Stimulated activated naive CD4-positive, alpha-beta T cell (primary cell): ENCODE measurements at regions not wholly inside any gene's neighbourhood (a gene's known extent, or its start where the extent isn't known, plus 50 kb on each side); places are given as distances from the start of the nearest gene placed in this dataset.
"Not testable (repeated sequence)": the region's sequence is repeated elsewhere in the genome, so short reads cannot be mapped to it uniquely, and the experiment has no call there.

Experiments used
- DNase-seq, 6 experiments: peaks; one replicate each; lab custom pipeline; 2025; lab: John Stamatoyannopoulos, UW

DNA sequence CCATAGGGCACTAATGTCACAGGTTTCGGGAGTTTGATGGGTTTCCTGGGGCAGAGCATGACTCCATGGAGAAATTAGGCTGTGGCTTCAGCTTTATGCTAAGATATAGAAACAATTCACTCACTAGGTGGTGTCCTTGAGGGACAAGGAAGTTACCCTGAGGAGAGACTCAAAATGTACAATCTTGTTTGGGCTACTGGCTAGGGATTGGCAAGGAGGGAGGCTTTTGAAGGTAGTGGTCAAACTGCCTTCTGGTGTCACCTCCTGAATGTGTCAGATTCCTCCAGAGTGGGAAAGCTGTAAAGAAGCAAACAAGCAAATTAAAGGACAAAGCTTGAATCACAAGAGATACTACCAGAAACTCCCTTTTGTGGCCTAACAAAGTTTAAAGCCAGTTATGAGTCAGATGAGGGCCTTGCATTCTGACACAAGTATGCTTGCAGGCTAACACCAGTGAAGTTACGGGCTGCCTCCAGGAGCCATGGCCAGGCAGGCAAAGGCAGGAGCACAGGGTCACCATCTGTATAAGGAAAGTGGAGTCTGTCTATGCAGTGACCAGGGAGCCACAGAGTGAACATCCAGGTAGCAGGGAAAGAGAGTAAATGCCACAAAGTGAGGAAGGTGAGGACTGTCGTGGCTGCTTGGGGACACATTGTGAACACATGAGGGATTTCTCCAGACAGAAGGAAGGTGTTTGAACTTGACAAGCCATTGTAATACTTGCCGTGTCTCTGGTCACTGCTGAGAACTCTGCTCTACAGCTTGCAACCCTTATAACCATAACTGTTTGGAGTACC lies 107.7 kb upstream of the DTNBP1 start:
- no peak for DNase-seq

DNA sequence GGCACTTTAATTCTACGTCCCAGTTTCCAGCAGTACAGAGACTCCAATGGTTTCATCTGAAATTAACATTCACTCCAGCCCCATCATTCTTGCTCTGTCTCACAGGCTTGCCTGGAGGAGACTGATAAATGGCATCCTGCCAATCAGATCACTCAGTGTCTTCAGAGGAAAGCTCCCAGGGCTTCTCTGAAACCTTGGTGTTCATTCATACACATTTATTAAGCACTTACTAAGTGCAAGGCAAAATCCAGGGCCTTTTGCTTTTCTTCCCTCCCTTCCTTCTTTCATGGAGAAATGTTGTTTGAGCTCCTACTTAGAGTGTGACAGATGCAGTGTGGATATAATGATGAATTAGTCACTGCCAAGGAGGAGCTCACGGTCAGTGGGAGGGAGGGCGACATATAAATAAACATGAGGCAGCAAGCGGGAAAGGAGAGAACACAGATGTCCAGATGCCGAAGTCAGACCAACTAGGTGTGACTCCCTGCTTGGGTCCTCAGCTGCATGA lies 106.7 kb upstream of the DTNBP1 start:
- DNase-seq: no peak

DNA sequence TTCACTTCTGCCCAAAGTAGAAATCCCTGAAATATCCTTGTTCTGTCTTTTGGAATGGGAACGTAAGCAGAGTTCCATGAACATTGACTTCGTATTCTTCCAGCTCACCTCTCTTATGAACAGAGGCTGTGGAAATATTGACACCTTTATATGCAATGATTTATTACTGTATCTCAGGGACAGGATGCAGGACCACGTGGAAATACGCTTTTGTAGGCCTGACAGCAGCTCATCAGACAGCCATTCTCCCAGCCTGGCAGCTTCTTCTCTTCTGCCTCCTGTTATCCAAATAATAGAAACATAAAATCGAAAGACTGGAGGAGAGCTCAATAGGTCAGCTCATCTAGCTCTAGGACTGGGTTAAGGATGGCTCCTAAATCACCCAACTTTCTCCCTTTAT lies 106.2 kb upstream of the DTNBP1 start:
- no peak for DNase-seq

DNA sequence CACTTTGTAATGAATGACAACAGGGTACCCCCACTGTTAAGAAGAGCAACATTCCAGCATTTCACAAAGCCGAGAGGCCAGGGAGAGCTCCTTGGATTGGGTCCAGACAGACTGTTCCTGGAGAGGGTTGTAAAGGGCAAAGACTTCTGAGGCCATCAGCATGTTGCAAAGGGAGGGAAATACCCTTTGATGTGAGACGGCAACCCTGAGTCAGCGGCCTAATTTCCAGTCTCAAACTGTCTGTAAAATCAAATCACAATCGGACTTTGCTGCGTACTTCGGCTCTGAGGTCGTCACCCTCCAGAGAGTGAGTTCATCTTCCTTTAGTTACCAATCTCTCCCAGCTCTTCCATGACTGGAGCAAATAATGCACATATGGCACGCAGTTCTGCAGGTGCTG lies 101.0 kb upstream of the DTNBP1 start:
- no peak for DNase-seq

DNA sequence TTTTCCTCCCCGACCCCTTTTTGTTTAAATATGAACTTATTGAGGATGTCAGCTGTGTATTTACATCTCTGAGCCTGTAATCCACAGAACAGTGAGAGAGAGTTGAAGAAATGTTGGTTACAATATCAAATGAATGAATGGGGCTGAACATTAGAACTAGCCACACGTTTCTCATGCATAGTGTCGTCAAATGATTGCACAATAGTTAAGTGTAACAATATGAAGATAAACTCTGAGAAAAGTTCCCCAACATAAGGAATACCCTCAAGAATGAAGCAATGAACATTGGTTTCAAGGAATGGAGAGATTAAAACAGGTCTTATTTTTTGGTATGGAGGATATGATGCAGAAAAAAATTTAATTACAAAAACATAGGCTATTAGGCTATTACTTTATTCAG lies 100.5 kb upstream of the DTNBP1 start:
- DNase-seq: no peak

DNA sequence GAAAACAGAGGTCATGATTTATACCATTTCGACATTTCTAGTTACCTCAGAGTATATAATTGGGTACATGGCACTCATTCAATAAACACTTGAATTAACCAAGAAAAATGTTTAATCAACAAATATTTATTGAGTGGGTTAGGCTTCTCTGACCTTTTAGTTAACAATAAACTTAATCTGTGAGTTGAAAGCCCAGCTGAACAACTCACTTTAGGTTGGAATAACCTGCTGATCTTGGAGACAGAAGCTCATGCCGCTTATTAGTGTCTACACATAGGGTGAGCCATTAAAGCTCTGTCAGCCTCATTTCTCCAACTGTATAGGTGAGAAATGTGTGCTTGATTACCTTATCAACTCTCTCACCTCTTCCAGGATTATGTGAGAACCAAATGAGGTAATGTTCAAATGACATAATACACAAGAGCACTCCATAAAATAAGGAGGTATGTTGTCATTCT lies 98.2 kb upstream of the DTNBP1 start:
- DNase-seq: no peak

DNA sequence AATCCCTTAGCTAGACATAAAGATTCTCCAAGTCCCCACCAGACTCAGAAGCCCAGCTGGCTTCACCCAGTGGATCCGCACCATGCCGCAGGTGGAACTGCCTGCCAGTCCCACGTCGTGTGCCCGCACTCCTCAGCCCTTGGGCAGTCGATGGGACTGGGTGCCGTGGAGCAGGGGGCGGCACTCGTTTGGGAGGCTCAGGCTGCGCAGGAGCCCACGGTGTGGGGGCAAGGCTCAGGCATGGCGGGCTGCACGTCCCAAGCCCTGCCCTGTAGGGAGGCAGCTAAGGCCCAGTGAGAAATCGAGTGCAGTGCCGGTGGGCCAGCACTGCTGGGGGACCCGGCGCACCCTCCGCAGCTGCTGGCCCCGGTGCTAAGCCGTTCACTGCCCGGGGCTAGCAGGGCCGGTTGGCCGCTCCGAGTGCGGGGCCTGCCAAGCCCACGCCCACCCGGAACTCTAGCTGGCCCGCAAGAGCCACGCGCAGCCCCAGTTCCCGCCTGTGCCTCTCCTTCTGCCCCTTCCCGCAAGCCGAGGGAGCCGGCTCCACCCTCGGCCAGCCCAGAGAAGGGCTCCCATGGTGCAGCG lies 95.9 kb upstream of the DTNBP1 start:
- no peak for DNase-seq

DNA sequence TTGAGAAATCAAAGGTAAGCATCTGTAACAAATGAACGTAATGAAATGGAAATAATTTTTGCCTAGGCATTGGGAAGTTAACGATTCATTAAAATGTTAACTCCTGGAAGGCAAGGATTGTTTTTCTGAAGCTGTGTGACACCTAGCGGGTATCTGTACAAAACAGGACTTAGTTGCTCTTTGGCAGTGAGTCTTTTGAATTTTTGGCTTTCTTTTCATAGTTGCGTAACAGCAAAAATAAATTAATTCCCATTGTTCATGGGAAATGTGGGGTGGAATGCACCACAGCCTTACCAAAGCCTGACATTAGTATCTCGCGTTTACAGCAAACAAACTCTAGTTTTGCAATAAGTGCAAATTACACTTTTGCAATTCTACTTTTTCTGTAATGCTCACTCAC lies 92.7 kb upstream of the DTNBP1 start:
- no peak for DNase-seq

DNA sequence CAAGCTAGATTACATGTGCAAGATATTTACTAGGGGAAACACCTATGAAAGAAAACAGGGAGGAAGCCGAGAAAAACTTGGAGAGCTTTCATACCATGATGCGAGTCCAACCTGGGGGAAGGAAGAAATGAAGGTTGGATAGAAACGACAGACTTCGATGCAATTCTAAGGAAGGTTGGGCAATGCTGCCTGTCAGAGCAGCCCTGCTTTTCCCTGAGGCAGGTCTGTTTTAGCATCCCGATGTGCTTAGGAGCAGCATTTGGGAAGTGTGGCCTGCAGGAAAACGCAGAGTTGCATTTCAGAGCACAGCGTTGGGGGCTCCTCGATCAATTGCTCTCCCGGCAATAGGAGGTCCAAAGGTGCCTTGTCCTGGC lies 91.9 kb upstream of the DTNBP1 start:
- DNase-seq: no peak

DNA sequence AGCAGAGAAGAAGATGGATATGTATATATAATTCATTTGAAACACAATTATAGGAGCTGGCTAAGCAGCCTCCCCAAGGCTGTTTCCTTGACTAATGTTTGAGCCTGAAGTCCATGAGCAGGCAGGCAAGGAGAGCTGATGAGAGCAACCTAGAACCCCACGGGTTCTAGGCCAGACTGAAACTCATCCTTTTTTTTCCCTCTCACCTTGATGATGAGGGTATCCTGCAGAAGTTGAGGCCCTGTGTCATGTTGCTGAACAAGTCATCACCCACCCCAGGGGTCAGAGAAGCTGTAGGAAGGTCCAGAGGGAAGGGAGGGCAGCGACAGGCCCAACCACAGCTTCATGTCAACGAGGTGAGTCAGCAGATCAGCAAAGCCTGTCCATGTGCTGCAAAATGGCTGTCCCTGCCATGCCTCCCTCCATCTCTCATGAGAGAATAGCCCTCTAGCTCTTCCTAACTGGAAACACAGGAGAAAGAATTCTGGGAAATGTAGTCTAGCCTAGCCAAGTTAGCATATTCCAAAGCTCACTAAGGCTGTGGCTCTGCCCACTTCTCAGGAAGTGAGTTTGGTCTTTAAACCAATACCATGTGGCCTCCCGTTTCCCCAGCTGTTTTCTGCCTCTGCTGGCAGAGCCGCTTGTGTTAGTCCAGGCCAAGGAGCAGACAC lies 91.3 kb upstream of the DTNBP1 start:
- no peak for DNase-seq

DNA sequence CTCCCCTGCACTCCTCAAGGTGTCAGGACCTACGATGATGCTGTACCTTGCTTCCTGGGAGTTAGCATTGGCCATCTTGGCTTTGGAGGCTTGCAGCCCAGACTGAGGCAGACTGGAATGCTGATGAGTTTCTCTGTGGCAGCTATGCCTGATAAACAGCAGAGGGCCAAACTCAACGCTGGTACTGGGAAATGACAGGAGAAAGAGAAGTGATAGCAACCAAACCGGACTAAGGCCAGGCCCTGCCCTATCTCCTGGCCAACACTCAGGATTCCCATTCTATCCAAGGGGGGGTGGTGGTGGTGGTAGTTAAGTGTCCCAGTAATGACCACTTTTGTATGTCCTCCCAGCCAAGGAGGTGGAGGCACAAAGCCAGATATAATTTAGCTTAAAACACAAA lies 90.0 kb upstream of the DTNBP1 start:
- no peak for DNase-seq

DNA sequence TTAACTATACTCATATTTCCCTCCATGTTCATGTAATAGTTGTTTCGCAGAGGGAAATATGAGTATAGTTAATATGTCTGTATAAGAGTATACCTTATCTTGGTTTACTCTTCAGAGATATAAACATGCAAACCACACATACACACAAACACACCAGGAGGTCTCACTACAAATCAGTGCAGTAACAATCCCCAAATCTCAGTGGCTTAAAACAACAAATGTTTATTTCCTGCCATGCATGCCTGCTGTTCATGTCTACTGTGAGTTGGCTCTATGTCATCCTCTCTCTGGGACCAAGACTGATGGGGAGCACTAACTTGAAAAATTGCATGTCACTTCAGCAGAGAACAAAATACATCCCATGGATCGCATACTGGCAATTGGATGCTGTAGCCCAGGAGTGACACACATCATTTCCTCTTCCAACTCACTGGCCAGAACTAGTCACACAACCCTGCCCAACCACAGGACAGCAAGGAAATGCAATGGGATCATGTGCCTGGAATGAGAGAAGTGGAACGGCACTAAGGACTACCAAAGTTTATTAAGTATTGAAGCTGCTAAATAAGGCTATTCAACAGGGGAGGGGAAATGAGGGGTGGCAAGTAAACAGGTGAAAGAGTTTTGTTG lies 89.0 kb upstream of the DTNBP1 start:
- no peak for DNase-seq

DNA sequence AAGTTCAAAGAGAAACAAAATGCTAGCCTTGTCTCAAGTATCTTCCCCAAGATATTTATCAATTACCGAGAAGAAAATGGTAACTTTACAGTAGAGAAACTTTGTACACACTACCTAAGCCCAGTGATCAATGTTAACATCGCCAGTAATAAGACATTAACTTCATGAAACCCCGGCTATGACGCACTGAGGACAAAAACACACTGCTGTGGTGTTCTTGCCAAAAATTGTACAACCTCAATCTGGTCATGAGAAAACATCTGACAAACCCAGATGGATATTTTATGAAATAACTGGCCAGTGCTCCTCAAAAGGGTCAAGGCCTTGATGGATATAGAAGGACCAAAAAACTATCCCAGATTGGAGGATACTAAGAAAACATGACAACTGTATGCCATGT lies 85.5 kb upstream of the DTNBP1 start:
- DNase-seq: no peak

DNA sequence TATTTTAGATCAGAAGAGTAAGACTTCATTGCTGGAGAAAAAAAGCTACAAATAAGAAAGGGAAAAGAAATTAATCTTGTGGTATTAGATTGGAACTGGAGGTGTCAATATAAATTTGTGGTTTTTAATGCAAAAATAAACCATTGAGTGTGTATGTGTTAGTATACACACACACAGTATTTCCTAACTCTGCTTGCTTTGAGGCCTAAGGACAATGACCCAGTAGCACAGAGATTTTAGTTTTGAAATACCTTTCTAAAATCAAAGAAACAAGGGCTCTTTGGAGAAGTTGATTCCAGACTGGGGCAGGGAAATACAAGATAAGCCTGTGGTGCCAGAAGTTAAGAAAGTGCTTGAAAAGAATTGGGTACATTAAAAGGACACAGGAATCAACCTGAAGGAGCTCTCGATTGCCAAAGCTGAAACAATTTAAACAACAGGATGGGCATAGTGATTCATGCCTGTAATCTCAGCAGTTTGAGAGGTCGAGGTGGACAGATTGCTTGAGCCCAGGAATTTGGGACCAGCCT lies 84.6 kb upstream of the DTNBP1 start:
- no peak for DNase-seq

DNA sequence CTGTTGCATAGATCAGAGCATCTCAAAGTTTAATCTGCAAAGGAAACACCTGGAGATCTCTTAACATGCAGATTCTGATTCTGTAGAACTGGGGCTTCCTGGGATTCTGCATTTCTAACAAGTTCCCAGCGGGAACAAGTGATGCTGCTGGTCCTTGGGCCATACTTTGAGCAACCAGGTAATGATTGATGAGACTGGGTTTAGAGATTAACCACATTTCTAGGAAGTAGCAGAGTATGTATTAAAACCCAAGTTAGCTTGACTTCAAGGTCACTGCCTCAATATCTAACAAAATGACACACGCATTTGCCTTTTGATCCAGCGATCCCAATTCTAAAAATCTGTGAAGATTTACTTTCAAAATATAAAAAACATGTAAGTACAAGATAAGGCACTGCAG lies 83.0 kb upstream of the DTNBP1 start:
- no peak for DNase-seq

DNA sequence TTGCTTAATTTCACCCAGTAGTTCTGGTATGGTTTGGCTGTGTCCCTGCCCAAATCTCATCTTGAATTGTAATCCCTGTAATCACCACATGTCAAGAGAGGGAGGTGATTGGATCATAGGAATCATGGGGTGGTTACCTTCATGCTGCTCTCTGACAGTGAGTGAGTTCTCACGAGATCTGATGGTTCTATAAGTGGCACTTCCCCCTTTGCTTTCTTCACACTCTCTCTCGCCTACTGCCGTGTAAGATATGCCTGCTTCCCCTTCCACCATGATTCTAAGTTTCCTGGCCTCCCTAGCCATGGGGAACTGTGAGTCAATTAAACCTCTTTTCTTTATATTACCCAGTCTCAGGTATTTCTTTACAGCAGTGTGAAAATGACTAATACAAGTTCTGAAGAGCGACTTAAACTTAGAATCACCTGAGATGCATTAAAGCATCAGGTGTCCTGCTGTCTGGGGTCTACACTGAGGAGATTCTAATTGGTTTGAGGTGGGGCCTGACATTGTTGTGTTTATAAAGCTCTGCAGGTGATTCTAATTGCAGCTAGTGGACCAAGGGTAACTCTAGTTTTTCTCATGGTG lies 82.1 kb upstream of the DTNBP1 start:
- DNase-seq: no peak

DNA sequence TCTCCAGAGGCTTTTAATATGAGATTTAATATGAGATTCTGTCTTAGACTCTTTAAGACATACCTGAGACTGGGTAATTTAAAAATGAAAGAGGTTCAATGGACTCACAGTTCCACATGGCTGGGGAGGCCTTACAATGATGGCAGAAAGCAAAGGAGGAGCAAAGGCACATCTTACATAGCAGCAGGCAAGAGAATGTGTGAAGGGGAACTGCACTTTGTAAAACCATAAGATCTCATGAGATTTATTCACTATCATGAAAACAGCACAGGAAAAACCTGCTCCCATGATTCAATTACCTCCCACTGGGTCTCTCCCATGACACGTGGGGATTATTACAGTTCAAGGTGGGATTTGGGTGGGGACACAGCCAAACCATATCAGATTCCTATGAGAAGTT lies 79.2 kb upstream of the DTNBP1 start:
- not testable (repeated sequence) for DNase-seq

DNA sequence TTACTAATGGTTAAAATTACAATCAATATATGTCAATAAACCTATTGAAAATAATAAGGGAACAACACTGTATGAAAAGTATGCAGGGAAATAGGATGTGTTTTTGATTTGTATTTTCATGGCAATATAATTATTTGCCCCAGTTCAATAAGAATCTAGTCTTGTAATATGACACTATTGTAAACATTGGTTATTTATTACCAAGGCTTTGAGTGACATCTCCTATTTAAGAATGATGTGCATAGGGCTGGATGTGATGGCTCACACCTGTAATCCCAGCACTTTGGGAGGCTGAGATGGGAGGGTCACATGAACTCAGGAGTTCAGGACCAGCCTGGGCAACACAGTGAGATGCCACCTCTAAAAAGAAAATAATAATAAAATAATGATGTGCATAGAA lies 78.6 kb upstream of the DTNBP1 start:
- DNase-seq: no peak

DNA sequence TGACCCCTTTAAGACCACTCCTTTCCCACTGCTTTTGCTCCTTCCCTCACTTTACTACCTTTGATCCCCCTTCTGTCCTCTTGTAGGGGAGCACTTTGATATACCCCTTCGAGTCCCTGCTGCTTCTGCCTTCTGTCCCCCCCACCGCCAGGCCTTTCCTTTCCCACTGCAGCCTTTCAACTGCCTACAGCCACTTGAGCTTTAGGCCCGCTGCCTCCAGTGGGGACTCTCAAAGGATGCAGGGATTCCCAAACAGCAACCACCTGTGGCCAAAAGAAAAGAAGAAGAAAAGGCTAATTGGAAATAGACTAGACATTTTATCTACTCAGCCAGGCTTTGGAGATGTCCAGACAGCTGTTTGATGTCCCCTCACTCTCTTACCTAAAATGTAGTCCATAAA lies 77.0 kb upstream of the DTNBP1 start:
- DNase-seq: no peak

DNA sequence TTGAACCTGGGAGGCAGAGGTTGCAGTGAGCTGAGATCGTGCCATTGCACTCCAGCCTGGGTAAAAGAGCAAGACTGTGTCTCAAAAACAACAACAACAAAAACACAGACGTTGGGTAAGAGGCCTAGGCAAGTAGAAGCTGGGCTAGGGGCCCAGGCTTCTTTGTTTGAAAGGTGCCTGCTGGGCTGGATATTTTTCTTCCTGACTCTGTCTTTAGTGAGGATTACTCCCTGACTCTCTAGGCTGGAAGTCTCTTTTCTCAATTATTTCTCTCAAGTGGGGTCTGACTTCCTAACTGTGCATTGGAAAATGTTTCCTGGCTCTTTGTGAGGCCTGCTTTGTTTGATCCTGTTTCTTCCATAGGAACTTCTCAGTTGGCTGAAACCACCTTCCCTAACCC lies 76.5 kb upstream of the DTNBP1 start:
- DNase-seq: no peak

DNA sequence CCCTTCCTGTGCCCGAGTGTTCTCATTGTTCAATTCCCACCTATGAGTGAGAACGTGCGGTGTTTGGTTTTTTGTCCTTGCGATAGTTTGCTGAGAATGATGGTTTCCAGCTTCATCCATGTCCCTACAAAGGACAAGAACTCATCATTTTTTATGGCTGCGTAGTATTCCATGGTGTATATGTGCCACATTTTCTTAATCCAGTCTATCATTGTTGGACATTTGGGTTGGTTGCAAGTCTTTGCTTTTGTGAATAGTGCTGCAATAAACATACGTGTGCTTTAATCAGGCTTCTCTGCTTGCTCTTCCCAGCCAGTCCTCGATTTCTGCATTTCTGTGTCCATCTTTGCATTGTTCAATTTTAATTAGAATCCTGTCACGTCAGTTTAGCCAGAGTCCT lies 75.4 kb upstream of the DTNBP1 start:
- DNase-seq: not testable (repeated sequence)

DNA sequence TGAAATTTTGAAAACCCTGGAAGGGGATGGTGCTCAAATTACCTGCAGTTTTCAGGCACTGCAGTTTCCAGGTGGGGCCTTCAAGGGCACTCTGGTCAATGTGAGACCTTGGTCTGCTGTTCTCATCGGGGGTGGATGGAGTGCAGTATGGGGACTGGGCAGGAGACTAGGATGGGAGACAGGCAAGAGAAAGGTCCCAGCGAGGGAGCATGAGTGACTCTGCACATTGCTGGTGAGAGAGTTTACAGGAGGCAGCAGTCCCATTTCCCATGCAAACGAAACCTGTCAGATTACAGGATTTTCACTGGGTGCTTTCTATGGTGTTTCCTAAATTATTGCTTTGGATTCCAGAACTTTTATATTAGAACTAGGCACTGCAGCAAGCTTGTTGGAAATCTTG lies 73.5 kb upstream of the DTNBP1 start:
- no peak for DNase-seq
